Endodermal cell (in vitro differentiated cells): ENCODE measurements at regions not wholly inside any gene's neighbourhood (a gene's known extent, or its start where the extent isn't known, plus 50 kb on each side); places are given as distances from the start of the nearest gene placed in this dataset.

Experiments
- DNase-seq: peaks from one replicate; pipeline ENCODE4 v3.0.0-alpha.2; 2017
- H3K27ac ChIP-seq: 2 replicates; pipeline ENCODE4 v1.5.1; 2013; ENCODE audit warnings: mild to moderate bottlenecking, low read depth, low read length, moderate library complexity
- H3K27me3 ChIP-seq: 2 replicates; pipeline ENCODE4 v1.6.1; 2013; ENCODE audit warnings: mild to moderate bottlenecking, low read length, moderate library complexity; ENCODE audit not compliant: insufficient read depth, control insufficient read depth, poor library complexity, severe bottlenecking
- H3K36me3 ChIP-seq: 2 replicates; pipeline ENCODE4 v1.7.0; 2013; ENCODE audit warnings: mild to moderate bottlenecking, low read length, moderate library complexity; ENCODE audit not compliant: control insufficient read depth, insufficient read depth
- H3K4me1 ChIP-seq: one replicate; pipeline ENCODE4 v1.7.0; 2013; ENCODE audit warnings: low read length; ENCODE audit not compliant: control insufficient read depth, insufficient read depth
- H3K4me3 ChIP-seq: 2 replicates; pipeline ENCODE4 v1.5.1; 2013; ENCODE audit warnings: mild to moderate bottlenecking, low read length, moderate library complexity
- H3K9ac ChIP-seq: 2 replicates; pipeline ENCODE4 v1.6.1; 2013; ENCODE audit warnings: mild to moderate bottlenecking, low read length, moderate library complexity; ENCODE audit not compliant: poor library complexity, severe bottlenecking; ENCODE audit errors: extremely low read depth
- H3K9me3 ChIP-seq: 2 replicates; pipeline ENCODE4 v1.6.1; 2013; ENCODE audit warnings: mild to moderate bottlenecking, low read length, moderate library complexity; ENCODE audit not compliant: control insufficient read depth
- H3K27ac Mint-ChIP-seq: 2 replicates; pipeline ENCODE4 v1.8.0; 2020; ENCODE audit warnings: mixed read lengths
- H3K27me3 Mint-ChIP-seq: 2 replicates; pipeline ENCODE4 v1.8.0; 2021; ENCODE audit warnings: mild to moderate bottlenecking, mixed read lengths; ENCODE audit not compliant: insufficient read depth
- H3K36me3 Mint-ChIP-seq: 2 replicates; pipeline ENCODE4 v1.8.0; 2020; ENCODE audit warnings: low read depth, mixed read lengths
- H3K4me1 Mint-ChIP-seq: 2 replicates; pipeline ENCODE4 v1.8.0; 2020; ENCODE audit warnings: mixed read lengths
- H3K4me3 Mint-ChIP-seq: 2 replicates; pipeline ENCODE4 v1.8.0; 2020; ENCODE audit warnings: mild to moderate bottlenecking, moderate library complexity, mixed read lengths
- H3K9me3 Mint-ChIP-seq: 2 replicates; pipeline ENCODE4 v1.8.0; 2020; ENCODE audit warnings: mild to moderate bottlenecking, mixed read lengths
- WGBS, 2 experiments: methylation state at CpG; one replicate each; pipeline versions ENCODE4 v1.1.5 to v1.1.7; 2013; ENCODE audit warnings: missing lambda C conversion rate in 2 of 2, mixed read lengths in 1 of 2; ENCODE audit not compliant: insufficient coverage in 1 of 2, insufficient read length in 1 of 2; 5-methylcytosine and 5-hydroxymethylcytosine counted together
- TF ChIP-seq, protein P1 (sequence below): fragments of 200-600 bp; sonication (generic); conservative IDR thresholded peaks from 2 replicates; pipeline ENCODE4 v1.5.0; 2021; ENCODE audit warnings: antibody characterized with exemption, mild to moderate bottlenecking

DNA sequence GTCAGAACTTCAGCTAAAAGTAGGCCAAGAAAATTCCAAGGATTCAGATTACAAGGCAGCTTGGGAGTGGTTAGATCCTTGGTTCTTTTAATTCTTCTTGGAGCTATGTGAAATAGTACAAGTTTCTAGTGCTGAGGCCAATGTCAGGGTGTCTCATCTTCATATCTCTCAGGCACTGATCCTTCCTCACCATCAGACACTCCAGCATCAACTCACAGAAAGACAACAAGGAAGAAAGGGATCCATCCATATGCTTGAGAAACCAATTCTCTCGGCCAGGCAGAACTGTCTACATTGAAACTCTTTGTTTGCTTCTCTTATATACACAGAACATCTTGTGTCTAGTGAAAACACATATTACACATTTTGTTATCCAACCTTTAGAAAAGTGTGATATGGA lies 362.1 kb upstream of the CCNH start:
- no peak for DNase-seq
- Histone ChIP-seq H3K4me3 (no peak overlapping the region), H3K4me1 (no peaks in the 10 kb centered on the region), H3K9ac (no peak overlapping the region), H3K27me3 (no peaks in the 10 kb centered on the region), H3K36me3 (no peaks in the 10 kb centered on the region), H3K27ac (no peak overlapping the region), H3K9me3 (no peaks in the 10 kb centered on the region)
- no peaks in the 10 kb centered on the region for H3K27me3 Mint-ChIP-seq
- H3K9me3 Mint-ChIP-seq = no peaks in the 10 kb centered on the region
- H3K36me3 Mint-ChIP-seq = no peaks in the 10 kb centered on the region
- WGBS, 2 experiments = 79% methylated on average over 1 of the region's 1 CpG; no CpG with 5 or more reads in 1 of the 2 experiments
- TF ChIP-seq, protein P1, sequence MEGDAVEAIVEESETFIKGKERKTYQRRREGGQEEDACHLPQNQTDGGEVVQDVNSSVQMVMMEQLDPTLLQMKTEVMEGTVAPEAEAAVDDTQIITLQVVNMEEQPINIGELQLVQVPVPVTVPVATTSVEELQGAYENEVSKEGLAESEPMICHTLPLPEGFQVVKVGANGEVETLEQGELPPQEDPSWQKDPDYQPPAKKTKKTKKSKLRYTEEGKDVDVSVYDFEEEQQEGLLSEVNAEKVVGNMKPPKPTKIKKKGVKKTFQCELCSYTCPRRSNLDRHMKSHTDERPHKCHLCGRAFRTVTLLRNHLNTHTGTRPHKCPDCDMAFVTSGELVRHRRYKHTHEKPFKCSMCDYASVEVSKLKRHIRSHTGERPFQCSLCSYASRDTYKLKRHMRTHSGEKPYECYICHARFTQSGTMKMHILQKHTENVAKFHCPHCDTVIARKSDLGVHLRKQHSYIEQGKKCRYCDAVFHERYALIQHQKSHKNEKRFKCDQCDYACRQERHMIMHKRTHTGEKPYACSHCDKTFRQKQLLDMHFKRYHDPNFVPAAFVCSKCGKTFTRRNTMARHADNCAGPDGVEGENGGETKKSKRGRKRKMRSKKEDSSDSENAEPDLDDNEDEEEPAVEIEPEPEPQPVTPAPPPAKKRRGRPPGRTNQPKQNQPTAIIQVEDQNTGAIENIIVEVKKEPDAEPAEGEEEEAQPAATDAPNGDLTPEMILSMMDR = no peak
- no peak overlapping the region for H3K27ac Mint-ChIP-seq
- no peak overlapping the region for H3K4me3 Mint-ChIP-seq
- no peaks in the 10 kb centered on the region for H3K4me1 Mint-ChIP-seq

DNA sequence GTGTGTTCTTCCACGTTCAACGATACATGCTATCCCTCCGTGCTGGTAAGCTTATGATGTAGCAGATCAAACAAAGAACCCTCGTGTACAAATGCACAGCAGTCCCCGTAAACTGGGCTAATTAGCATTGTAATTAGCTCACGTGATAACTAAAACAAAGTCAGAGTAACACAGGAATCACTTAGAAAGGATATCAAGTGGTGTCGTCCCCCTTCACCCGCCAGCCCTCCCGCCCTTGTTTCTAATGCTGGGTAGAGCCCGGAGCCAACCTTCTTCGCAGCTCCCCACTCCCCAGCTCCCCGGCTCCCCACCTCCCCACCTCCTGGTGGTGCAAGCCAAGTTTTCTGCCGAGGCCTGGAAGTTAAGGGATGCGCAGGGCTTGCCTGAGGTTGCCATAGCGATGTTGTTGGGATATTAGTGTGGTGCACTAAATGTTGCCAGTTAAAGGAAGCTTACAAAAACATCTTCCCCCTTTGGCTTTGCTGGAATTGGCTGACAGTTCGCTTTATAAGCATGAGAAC lies 357.9 kb upstream of the CCNH start:
- DNase-seq = peak; percentile 64
- no peak overlapping the region for H3K27ac Mint-ChIP-seq
- no peak overlapping the region for H3K27ac ChIP-seq
- H3K9ac ChIP-seq = no peak overlapping the region
- peaks cover 4% of the 10 kb centered on the region for H3K4me1 Mint-ChIP-seq
- no peak overlapping the region for H3K4me3 ChIP-seq
- H3K36me3 Mint-ChIP-seq = no peaks in the 10 kb centered on the region
- no peaks in the 10 kb centered on the region for H3K27me3 ChIP-seq
- no peaks in the 10 kb centered on the region for H3K36me3 ChIP-seq
- TF ChIP-seq, protein P1 = no peak
- 72 to 79% methylated on average over 6 to 16 of the region's 16 CpGs for WGBS, 2 experiments
- no peaks in the 10 kb centered on the region for H3K9me3 ChIP-seq
- no peaks in the 10 kb centered on the region for H3K9me3 Mint-ChIP-seq
- H3K4me3 Mint-ChIP-seq = no peak overlapping the region
- no peaks in the 10 kb centered on the region for H3K27me3 Mint-ChIP-seq
- peaks cover 2% of the 10 kb centered on the region for H3K4me1 ChIP-seq

DNA sequence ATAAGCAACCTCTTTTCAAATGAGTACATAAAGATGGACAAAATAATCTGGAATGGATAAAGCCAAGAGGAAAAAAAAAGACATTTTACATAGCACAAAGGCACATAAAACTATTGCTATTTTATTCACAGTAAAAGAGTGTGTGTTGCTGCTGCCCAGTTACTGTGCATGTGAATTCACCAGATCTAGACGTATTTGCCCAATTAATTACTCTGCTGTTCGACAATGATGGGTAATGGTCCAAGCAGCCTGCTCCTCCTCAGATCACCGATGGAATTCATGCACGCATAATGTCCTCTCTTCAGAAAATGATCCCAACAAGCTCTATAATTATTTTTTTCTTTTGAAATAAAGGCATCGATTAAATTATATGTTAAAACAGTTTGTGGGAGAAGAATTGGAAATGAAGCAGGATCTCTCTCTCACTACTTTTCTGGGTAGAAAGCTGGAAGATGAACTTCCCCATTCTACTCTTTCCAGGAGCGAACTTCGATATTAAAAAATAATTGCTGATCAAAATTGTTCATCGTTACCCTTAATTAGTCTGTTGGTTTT lies 357.4 kb upstream of the CCNH start:
- H3K4me3 Mint-ChIP-seq = no peak overlapping the region

More for the DNA sequence above, 357.4 kb upstream of the CCNH start:
- H3K27me3 Mint-ChIP-seq = no peaks in the 10 kb centered on the region
- WGBS, 2 experiments = 94% methylated on average over 5 to 7 of the region's 8 CpGs
- no peaks in the 10 kb centered on the region for H3K36me3 ChIP-seq
- H3K27me3 ChIP-seq = no peaks in the 10 kb centered on the region
- H3K9me3 ChIP-seq = no peaks in the 10 kb centered on the region
- H3K9me3 Mint-ChIP-seq = no peaks in the 10 kb centered on the region
- H3K4me1 ChIP-seq = peaks cover 2% of the 10 kb centered on the region
- TF ChIP-seq, protein P1 = no peak
- H3K27ac Mint-ChIP-seq = no peak overlapping the region
- no peak overlapping the region for H3K4me3 ChIP-seq
- no peak for DNase-seq
- peaks cover 8% of the 10 kb centered on the region for H3K4me1 Mint-ChIP-seq
- H3K27ac ChIP-seq = no peak overlapping the region
- no peaks in the 10 kb centered on the region for H3K36me3 Mint-ChIP-seq
- no peak overlapping the region for H3K9ac ChIP-seq
